NCI-H1417 (cell line): ENCODE measurements at regions not wholly inside any gene's neighbourhood (a gene's known extent, or its start where the extent isn't known, plus 50 kb on each side); places are given as distances from the start of the nearest gene placed in this dataset.

Experiments
- DNase-seq, 3 experiments: peaks; one replicate each; lab custom pipeline; 2025; lab: John Stamatoyannopoulos, UW

DNA sequence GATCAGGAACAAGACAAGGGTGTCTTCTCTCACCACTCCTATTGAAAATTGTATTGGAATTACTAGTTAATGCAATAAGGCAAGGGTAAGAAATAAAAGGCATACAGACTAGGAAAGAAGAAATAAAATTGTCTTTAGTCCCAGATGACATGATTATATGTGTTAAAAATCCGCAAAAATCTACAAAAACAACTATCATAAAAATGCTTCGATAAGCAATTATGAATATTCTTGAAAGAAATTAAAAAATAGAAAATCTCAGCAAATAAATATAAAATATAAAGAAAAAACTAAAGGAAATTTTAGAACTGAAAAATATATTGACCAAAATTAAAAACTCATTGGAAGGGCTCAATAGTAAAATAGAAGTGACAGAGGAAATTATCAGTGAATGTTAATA, 243.3 kb downstream of the ZNF674 start:
- no peak for DNase-seq

- DNase-seq = no peak
These were observed 246.4 kb downstream of the ZNF674 start for GRCh38 chrX:46298821-46299220.

DNA sequence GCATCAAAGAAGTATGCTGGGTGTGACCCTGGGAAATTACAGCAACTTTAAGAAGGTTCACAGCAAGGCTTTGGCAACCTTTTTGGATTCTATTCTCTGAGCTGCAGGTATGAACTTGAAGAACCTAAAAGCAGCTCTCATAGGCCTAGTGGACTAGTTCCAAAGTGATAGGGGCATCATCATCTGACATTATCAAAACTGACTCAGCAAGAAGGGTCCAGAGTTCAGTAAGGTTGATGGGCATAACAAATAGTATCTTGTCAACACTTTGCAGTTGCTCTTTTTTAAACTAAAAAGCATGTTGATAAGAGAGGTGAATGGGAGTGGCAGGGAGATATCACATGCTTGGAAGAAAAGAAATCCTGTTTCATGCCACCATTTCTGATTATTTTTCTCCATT, 249.3 kb downstream of the ZNF674 start:
- no peak for DNase-seq

- DNase-seq = no peak
These were observed 251.0 kb downstream of the ZNF674 start for GRCh38 chrX:46294234-46294633.

- peak in 1 of 3 experiments; percentile 31 for DNase-seq
These were observed 265.3 kb downstream of the ZNF674 start for GRCh38 chrX:46279925-46280313.

- DNase-seq = peak in 1 of 3 experiments; percentile 39
These were observed 265.9 kb downstream of the ZNF674 start for GRCh38 chrX:46279214-46279924.

DNA sequence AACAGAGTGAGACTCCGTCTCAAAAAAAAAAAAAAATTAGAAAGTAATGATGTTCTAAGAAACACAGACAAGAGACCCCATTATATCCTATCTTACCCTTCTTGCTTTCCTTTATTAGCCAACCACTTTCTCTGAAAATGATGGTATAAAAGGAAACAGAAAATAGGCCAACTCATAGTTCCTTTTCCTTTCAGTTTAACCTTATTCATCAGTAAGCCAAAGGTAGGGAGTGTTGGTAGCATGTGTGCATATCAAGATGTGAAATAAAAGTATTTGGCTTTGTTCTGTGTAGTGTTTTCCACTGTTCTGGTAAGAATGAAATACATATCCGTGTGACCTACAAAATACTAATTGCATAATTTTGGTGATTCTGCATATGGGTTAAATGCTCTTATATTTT, 266.6 kb downstream of the ZNF674 start:
- no peak for DNase-seq

DNA sequence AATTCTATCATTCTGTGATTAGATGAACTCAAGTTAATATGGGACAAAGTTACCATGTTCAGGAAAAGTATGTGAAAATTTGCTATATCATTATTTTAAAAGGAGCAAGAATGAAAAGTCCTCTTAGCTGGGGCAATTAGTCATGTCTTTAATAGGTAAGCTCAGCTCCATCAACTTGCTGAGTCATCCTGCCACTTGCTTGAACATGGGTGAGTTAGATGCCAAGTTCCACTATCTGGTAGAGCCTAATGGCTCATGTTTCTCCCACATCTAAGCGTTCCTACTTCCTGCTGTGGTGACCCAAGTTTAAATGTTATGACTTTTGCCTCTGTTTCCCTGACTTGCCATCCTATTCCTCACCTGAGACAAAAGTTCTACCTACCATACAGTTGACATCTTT, 276.8 kb downstream of the ZNF674 start:
- DNase-seq = no peak

DNA sequence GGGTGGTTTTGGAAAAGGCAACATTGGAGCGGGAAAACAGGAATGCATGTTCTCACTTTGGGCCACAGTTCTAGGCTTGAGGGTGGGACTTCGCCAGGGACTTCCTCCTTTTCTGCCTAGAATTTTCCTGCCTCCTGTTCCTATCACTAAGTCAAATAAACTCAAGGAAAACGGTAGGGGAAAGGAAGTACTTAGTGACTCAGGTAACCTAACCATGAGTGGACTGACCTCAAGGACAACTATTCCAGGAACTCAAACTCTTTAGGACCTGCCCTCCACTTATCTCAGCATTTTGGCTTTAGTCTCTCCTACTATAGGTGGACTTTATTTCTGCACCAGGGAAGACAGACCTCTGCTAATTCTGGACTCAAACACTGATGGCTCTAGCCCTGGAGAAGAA, 281.7 kb downstream of the ZNF674 start:
- DNase-seq = no peak

DNA sequence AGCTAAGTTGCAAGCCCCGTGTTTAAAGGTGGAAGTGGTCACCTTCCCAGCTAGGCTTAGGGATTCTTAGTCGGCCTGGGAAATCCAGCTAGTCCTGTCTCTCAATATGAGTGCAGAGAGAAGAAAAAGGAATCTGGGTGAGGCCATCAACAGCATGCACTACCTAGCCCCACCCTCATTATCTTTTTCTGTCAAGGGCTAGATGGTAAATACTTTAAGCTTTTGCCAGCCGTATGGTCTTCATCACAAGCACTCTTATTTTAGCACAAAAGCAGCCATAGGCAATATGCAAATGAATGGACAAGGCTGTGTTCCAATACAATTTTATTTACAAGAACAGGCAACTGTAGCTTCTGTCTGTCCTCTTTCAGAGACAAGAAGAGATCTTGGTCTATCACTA, 282.9 kb downstream of the ZNF674 start:
- DNase-seq = no peak

- no peak for DNase-seq
These were observed 284.7 kb downstream of the ZNF674 start for GRCh38 chrX:46260499-46260898.

- DNase-seq = no peak
These were observed 286.9 kb downstream of the ZNF674 start for GRCh38 chrX:46258356-46258755.

- DNase-seq = no peak
These were observed 287.8 kb downstream of the ZNF674 start for GRCh38 chrX:46257451-46257879.

DNA sequence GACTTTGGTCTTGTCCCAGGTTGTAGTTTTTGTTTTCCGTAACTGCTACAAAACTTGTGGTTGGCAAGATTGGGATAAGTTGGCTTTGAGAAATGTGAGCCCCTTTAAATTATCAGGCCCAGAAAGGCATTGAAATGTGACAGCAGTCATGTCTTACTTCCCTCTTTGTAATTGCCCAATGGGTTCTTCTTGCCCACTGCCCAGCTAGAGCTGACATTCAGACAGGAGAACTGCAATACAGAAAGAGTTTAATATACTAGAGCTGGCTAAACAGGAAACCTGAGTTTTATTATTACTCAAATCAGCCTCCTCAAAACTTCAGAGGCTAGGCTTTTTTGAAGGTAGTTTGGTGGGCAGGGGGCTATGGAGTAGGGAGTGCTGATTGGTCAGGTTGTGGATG, 288.3 kb downstream of the ZNF674 start:
- no peak for DNase-seq

DNA sequence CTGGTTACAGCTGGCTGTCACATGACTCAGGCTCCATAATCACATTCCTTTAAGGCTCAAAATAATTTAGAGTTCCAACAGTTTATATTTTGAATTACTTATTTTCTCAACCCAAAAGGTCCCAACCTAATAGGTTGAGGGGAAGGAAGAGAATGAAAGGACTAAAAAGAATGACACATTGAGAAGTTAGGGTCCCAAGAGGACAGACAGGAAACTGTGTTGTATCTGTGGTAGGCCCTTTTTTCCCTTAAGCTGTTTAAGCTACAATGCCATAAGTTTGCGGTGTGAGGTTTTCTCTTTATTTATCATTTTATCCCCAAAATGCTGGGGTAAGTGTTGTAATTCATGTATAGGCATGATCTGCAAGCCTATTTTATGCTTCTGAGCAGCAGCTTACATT, 290.2 kb downstream of the ZNF674 start:
- DNase-seq = no peak

- DNase-seq = no peak
These were observed 290.6 kb downstream of the ZNF674 start for GRCh38 chrX:46254641-46255040.

GRCh38 chrX:46251755-46252154, 293.5 kb downstream of the ZNF674 start:
- no peak for DNase-seq

DNA sequence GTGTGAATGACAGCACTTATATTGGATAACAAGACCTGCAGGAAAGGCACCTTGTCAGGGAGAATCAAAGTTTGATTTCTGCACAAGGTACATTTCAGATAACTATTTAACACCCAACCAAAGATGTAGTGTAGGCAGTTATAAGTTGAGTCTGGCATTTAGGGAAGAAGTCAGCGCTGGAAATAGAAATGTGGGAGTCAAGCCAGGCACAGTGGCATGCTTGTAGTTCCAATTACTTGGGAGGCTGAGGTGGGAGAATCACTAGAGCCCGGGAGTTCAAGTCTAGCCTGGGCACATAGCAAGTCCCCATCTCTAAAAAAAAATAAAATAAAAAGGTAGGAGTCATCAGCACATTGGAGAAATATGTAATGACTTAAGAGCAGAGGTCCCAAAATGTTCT, 295.1 kb downstream of the ZNF674 start:
- DNase-seq = no peak

- no peak for DNase-seq
These were observed 297.8 kb downstream of the ZNF674 start for GRCh38 chrX:46247456-46247855.

DNA sequence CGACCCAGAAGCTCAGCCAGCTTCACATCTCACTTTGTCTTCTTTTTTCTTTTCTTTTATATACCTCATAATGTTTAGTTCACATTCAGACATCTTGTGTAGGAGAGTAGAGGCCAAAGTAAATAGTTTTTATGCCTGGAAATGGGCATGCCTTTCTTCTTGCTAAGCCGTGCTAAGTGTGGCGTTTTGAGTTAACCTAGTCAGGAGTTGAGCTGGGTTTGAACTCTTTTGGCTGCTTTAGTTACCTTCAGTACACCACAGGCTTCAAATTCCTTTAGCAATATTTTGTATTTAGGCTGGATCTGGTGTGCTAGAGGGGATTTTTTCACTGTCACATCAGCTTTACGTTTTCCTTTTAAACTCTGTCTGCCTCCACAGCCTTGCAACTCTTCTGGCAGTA, 300.8 kb downstream of the ZNF674 start:
- DNase-seq = no peak

DNA sequence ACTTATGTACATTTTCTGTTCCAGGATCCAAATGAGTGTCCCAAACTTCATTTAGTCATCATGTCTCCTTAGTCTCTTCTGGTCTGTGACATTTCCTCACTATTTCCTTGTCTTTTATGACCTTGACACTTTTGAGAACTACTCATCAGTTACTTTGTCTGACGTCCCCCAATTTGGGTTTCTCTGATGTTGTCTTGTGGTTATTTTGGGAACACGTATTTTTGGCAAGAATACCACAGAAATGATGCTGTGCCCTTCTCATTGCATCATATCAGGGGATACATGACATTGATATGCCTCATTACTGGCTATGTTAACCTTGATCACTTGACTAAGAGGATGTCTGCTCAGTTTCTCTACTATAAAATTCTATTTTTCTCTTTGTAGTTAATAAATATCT, 308.8 kb downstream of the ZNF674 start:
- no peak for DNase-seq

GRCh38 chrX:46235778-46236177, 309.4 kb downstream of the ZNF674 start:
- no peak for DNase-seq

GRCh38 chrX:46234775-46235174, 310.4 kb downstream of the ZNF674 start:
- DNase-seq = no peak

- DNase-seq = no peak
These were observed 316.8 kb downstream of the ZNF674 start for GRCh38 chrX:46228389-46228788.
